ENCODE measurements at regions not wholly inside any gene's neighbourhood (a gene's known extent, or its start where the extent isn't known, plus 50 kb on each side); places are given as distances from the start of the nearest gene placed in this dataset.

- no peaks in the 10 kb centered on the region for H3K36me3 ChIP-seq (ENCODE audit: control insufficient read depth, insufficient read depth, low read length)
- DNase-seq (ENCODE audit: low read depth) (no peak), FAIRE-seq (no peak)
- no peaks in the 10 kb centered on the region for H3K27me3 ChIP-seq (ENCODE audit: control insufficient read depth, insufficient read depth, low read length)
- TF ChIP-seq, protein P1, sequence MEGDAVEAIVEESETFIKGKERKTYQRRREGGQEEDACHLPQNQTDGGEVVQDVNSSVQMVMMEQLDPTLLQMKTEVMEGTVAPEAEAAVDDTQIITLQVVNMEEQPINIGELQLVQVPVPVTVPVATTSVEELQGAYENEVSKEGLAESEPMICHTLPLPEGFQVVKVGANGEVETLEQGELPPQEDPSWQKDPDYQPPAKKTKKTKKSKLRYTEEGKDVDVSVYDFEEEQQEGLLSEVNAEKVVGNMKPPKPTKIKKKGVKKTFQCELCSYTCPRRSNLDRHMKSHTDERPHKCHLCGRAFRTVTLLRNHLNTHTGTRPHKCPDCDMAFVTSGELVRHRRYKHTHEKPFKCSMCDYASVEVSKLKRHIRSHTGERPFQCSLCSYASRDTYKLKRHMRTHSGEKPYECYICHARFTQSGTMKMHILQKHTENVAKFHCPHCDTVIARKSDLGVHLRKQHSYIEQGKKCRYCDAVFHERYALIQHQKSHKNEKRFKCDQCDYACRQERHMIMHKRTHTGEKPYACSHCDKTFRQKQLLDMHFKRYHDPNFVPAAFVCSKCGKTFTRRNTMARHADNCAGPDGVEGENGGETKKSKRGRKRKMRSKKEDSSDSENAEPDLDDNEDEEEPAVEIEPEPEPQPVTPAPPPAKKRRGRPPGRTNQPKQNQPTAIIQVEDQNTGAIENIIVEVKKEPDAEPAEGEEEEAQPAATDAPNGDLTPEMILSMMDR (IDR thresholded peaks at IDR 0.05; ENCODE audit: insufficient read depth, low read length, severe bottlenecking) = no peak
- H3K4me3 ChIP-seq (ENCODE audit: low read depth, low read length) = no peak overlapping the region
Observed at GRCh38 chr10:31081937-31082840, 50.5 kb upstream of the ZNF438 start.

- FAIRE-seq = no peak
Observed at GRCh38 chr10:31083765-31084184, 52.1 kb upstream of the ZNF438 start.

GRCh38 chr10:31087011-31087410, 55.3 kb upstream of the ZNF438 start:
- Histone ChIP-seq H3K36me3 (ENCODE audit: control insufficient read depth, insufficient read depth, low read length) (no peaks in the 10 kb centered on the region), H3K27me3 (ENCODE audit: control insufficient read depth, insufficient read depth, low read length) (no peaks in the 10 kb centered on the region), H3K4me3 (ENCODE audit: low read depth, low read length) (no peak overlapping the region)
- no peak for DNase-seq (ENCODE audit: low read depth)
- TF ChIP-seq, protein P1 (IDR thresholded peaks at IDR 0.05; ENCODE audit: insufficient read depth, low read length, severe bottlenecking) = no peak
- FAIRE-seq = no peak

More at GRCh38 chr10:31083765-31084184, 52.1 kb upstream of the ZNF438 start:
- TF ChIP-seq, protein P1 (IDR thresholded peaks at IDR 0.05; ENCODE audit: insufficient read depth, low read length, severe bottlenecking) = peak; percentile 76
- Histone ChIP-seq H3K27me3 (ENCODE audit: control insufficient read depth, insufficient read depth, low read length) (no peaks in the 10 kb centered on the region), H3K36me3 (ENCODE audit: control insufficient read depth, insufficient read depth, low read length) (no peaks in the 10 kb centered on the region), H3K4me3 (ENCODE audit: low read depth, low read length) (no peak overlapping the region)
- peak; percentile 67 for DNase-seq (ENCODE audit: low read depth)

GRCh38 chr10:31087851-31088250, 56.2 kb upstream of the ZNF438 start:
- TF ChIP-seq, protein P1 (IDR thresholded peaks at IDR 0.05; ENCODE audit: insufficient read depth, low read length, severe bottlenecking) = no peak
- Histone ChIP-seq H3K27me3 (ENCODE audit: control insufficient read depth, insufficient read depth, low read length) (no peaks in the 10 kb centered on the region), H3K4me3 (ENCODE audit: low read depth, low read length) (no peak overlapping the region), H3K36me3 (ENCODE audit: control insufficient read depth, insufficient read depth, low read length) (no peaks in the 10 kb centered on the region)
- FAIRE-seq (peak; percentile 13), DNase-seq (ENCODE audit: low read depth) (no peak)

- TF ChIP-seq, protein P1 (IDR thresholded peaks at IDR 0.05; ENCODE audit: insufficient read depth, low read length, severe bottlenecking) = no peak
- Histone ChIP-seq H3K27me3 (ENCODE audit: control insufficient read depth, insufficient read depth, low read length) (no peaks in the 10 kb centered on the region), H3K4me3 (ENCODE audit: low read depth, low read length) (no peak overlapping the region), H3K36me3 (ENCODE audit: control insufficient read depth, insufficient read depth, low read length) (no peaks in the 10 kb centered on the region)
- FAIRE-seq (peak; percentile 84), DNase-seq (ENCODE audit: low read depth) (no peak)
Observed at GRCh38 chr10:31090894-31091607, 59.4 kb upstream of the ZNF438 start.

Data from bronchial epithelial cell (primary cell).